ENCODE measurements at regions not wholly inside any gene's neighbourhood (a gene's known extent, or its start where the extent isn't known, plus 50 kb on each side); places are given as distances from the start of the nearest gene placed in this dataset.
"Not testable (repeated sequence)": the region's sequence is repeated elsewhere in the genome, so short reads cannot be mapped to it uniquely, and the experiment has no call there.

- no peak for DNase-seq (ENCODE audit: low read depth)
Measured at GRCh38 chr4:134720030-134720429, 518.4 kb upstream of the PABPC4L start.

GRCh38 chr4:134708616-134709015 lies 507.0 kb upstream of the PABPC4L start:
- no peak for DNase-seq (ENCODE audit: low read depth)

GRCh38 chr4:134708026-134708425 lies 506.4 kb upstream of the PABPC4L start:
- no peak for DNase-seq (ENCODE audit: low read depth)

- DNase-seq (ENCODE audit: low read depth), result no peak
Measured at GRCh38 chr4:134702374-134702773, 500.8 kb upstream of the PABPC4L start.

GRCh38 chr4:134700251-134700650 lies 498.7 kb upstream of the PABPC4L start:
- no peak for DNase-seq (ENCODE audit: low read depth)

- DNase-seq (ENCODE audit: low read depth), result not testable (repeated sequence)
Measured at GRCh38 chr4:134698831-134699230, 497.2 kb upstream of the PABPC4L start.

GRCh38 chr4:134695433-134695832 lies 493.8 kb upstream of the PABPC4L start:
- no peak for DNase-seq (ENCODE audit: low read depth)

- DNase-seq (ENCODE audit: low read depth), result peak; percentile 66
Measured at GRCh38 chr4:134691915-134692314, 490.3 kb upstream of the PABPC4L start.

GRCh38 chr4:134687646-134688628 lies 486.3 kb upstream of the PABPC4L start:
- no peak for DNase-seq (ENCODE audit: low read depth)

GRCh38 chr4:134677209-134677814 lies 475.7 kb upstream of the PABPC4L start:
- DNase-seq (ENCODE audit: low read depth), result no peak

GRCh38 chr4:134668237-134668636 lies 466.6 kb upstream of the PABPC4L start:
- peak; percentile 17 for DNase-seq (ENCODE audit: low read depth)

- DNase-seq (ENCODE audit: low read depth), result no peak
Measured at GRCh38 chr4:134666640-134667039, 465.1 kb upstream of the PABPC4L start.

GRCh38 chr4:134665429-134665828 lies 463.8 kb upstream of the PABPC4L start:
- no peak for DNase-seq (ENCODE audit: low read depth)

- DNase-seq (ENCODE audit: low read depth), result no peak
Measured at GRCh38 chr4:134663742-134664141, 462.2 kb upstream of the PABPC4L start.

- DNase-seq (ENCODE audit: low read depth), result peak; percentile 1
Measured at GRCh38 chr4:134650461-134650860, 448.9 kb upstream of the PABPC4L start.

GRCh38 chr4:134645778-134646177 lies 444.2 kb upstream of the PABPC4L start:
- DNase-seq (ENCODE audit: low read depth), result no peak

- DNase-seq (ENCODE audit: low read depth), result no peak
Measured at GRCh38 chr4:134636338-134637051, 434.9 kb upstream of the PABPC4L start.

GRCh38 chr4:134634301-134634700 lies 432.7 kb upstream of the PABPC4L start:
- DNase-seq (ENCODE audit: low read depth), result no peak

GRCh38 chr4:134632056-134632455 lies 430.5 kb upstream of the PABPC4L start:
- DNase-seq (ENCODE audit: low read depth), result no peak

- no peak for DNase-seq (ENCODE audit: low read depth)
Measured at GRCh38 chr4:134628066-134628465, 426.5 kb upstream of the PABPC4L start.

- no peak for DNase-seq (ENCODE audit: low read depth)
Measured at GRCh38 chr4:134627366-134627765, 425.8 kb upstream of the PABPC4L start.

- no peak for DNase-seq (ENCODE audit: low read depth)
Measured at GRCh38 chr4:134624365-134624764, 422.8 kb upstream of the PABPC4L start.
